Head of caudate nucleus (tissue), 42 donors: ENCODE measurements at regions not wholly inside any gene's neighbourhood (a gene's known extent, or its start where the extent isn't known, plus 50 kb on each side); places are given as distances from the start of the nearest gene placed in this dataset.
"Not testable (repeated sequence)": the region's sequence is repeated elsewhere in the genome, so short reads cannot be mapped to it uniquely, and the experiment has no call there.

Experiments used
- DNase-seq, 42 donors: peaks; one replicate each; pipeline versions ENCODE4 v3.0.0 to v3.0.0-alpha.2; 2020 to 2021; ENCODE audit warnings: mixed read lengths in 7 of 42
- intact Hi-C: fragments of 100-400 bp; cut with DNase I; formaldehyde crosslinking; loops from one replicate; pipeline ENCODE4 v1.15.0; 2022

GRCh38 chr14:85010186-85010585 is 519.8 kb upstream of the FLRT2 start:
- intact Hi-C loops: no loop called here
- DNase-seq: no peak

- intact Hi-C loops: no loop called here
- DNase-seq: no peak
These were observed 513.4 kb upstream of the FLRT2 start for GRCh38 chr14:85016496-85016895.

GRCh38 chr14:85023866-85024265 is 506.1 kb upstream of the FLRT2 start:
- DNase-seq, intact Hi-C loops: not testable (repeated sequence)

- intact Hi-C loops: no loop called here
- DNase-seq: no peak
These were observed 505.0 kb upstream of the FLRT2 start for GRCh38 chr14:85024931-85025330.

GRCh38 chr14:85027681-85028370 is 502.1 kb upstream of the FLRT2 start:
- no peak for DNase-seq
- intact Hi-C loops: no loop called here

GRCh38 chr14:85037411-85037810 is 492.5 kb upstream of the FLRT2 start:
- intact Hi-C loops: no loop called here
- DNase-seq: no peak

- DNase-seq: no peak
- intact Hi-C loops: no loop called here
These were observed 491.2 kb upstream of the FLRT2 start for GRCh38 chr14:85038526-85039352.

GRCh38 chr14:85039353-85039626 is 490.7 kb upstream of the FLRT2 start:
- DNase-seq: no peak
- intact Hi-C loops: no loop called here

- DNase-seq: no peak
These were observed 489.8 kb upstream of the FLRT2 start for GRCh38 chr14:85040046-85040685.

GRCh38 chr14:85041618-85042017 is 488.3 kb upstream of the FLRT2 start:
- intact Hi-C loops: no loop called here
- DNase-seq: no peak

More at GRCh38 chr14:85040046-85040685, 489.8 kb upstream of the FLRT2 start:
- intact Hi-C loops: no loop called here

GRCh38 chr14:85042301-85042700 is 487.6 kb upstream of the FLRT2 start:
- intact Hi-C loops: no loop called here
- no peak for DNase-seq

GRCh38 chr14:85050180-85050579 is 479.8 kb upstream of the FLRT2 start:
- intact Hi-C loops: no loop called here
- no peak for DNase-seq

GRCh38 chr14:85052646-85053045 is 477.3 kb upstream of the FLRT2 start:
- no peak for DNase-seq
- intact Hi-C loops: no loop called here

GRCh38 chr14:85054178-85054577 is 475.8 kb upstream of the FLRT2 start:
- intact Hi-C loops: no loop called here
- no peak for DNase-seq

GRCh38 chr14:85056267-85056666 is 473.7 kb upstream of the FLRT2 start:
- intact Hi-C loops: no loop called here
- no peak for DNase-seq

- intact Hi-C loops: no loop called here
- DNase-seq: no peak
These were observed 472.7 kb upstream of the FLRT2 start for GRCh38 chr14:85057221-85057620.

- DNase-seq: no peak
- intact Hi-C loops: no loop called here
These were observed 471.8 kb upstream of the FLRT2 start for GRCh38 chr14:85058150-85058549.

- no peak for DNase-seq
- intact Hi-C loops: no loop called here
These were observed 469.8 kb upstream of the FLRT2 start for GRCh38 chr14:85060121-85060520.

- DNase-seq: no peak
- intact Hi-C loops: no loop called here
These were observed 468.7 kb upstream of the FLRT2 start for GRCh38 chr14:85061256-85061655.

GRCh38 chr14:85063747-85064146 is 466.2 kb upstream of the FLRT2 start:
- intact Hi-C loops: no loop called here
- no peak for DNase-seq

GRCh38 chr14:85071447-85071846 is 458.5 kb upstream of the FLRT2 start:
- intact Hi-C loops: no loop called here
- DNase-seq: no peak
